GM18519 (cell line): ENCODE measurements at regions not wholly inside any gene's neighbourhood (a gene's known extent, or its start where the extent isn't known, plus 50 kb on each side); places are given as distances from the start of the nearest gene placed in this dataset.

Experiments
- ATAC-seq: cut with Tn5 transposase; IDR thresholded peaks from one replicate; pipeline ENCODE4 v1.9.1; 2021; ENCODE audit warnings: mild to moderate bottlenecking, moderate library complexity; ENCODE audit not compliant: unreplicated experiment, low FRiP score

GRCh38 chr16:55041540-55042234 lies 111.0 kb downstream of the IRX5 start:
- no peak for ATAC-seq

- ATAC-seq = no peak
These were observed 112.1 kb downstream of the IRX5 start for GRCh38 chr16:55042556-55043432.

- ATAC-seq = no peak
These were observed 112.8 kb downstream of the IRX5 start for GRCh38 chr16:55043499-55043898.

- no peak for ATAC-seq
These were observed 113.7 kb downstream of the IRX5 start for GRCh38 chr16:55044201-55044975.

GRCh38 chr16:55045329-55045728 lies 114.7 kb downstream of the IRX5 start:
- ATAC-seq = no peak

- ATAC-seq = no peak
These were observed 115.2 kb downstream of the IRX5 start for GRCh38 chr16:55045756-55046460.

- no peak for ATAC-seq
These were observed 115.8 kb downstream of the IRX5 start for GRCh38 chr16:55046513-55046912.

GRCh38 chr16:55046916-55047315 lies 116.3 kb downstream of the IRX5 start:
- ATAC-seq = no peak

GRCh38 chr16:55047331-55047730 lies 116.7 kb downstream of the IRX5 start:
- ATAC-seq = no peak

GRCh38 chr16:55047903-55048497 lies 117.3 kb downstream of the IRX5 start:
- no peak for ATAC-seq

GRCh38 chr16:55048745-55049144 lies 118.1 kb downstream of the IRX5 start:
- ATAC-seq = no peak

- no peak for ATAC-seq
These were observed 121.1 kb downstream of the IRX5 start for GRCh38 chr16:55051571-55052347.

GRCh38 chr16:55052348-55052734 lies 121.7 kb downstream of the IRX5 start:
- no peak for ATAC-seq

- ATAC-seq = no peak
These were observed 122.2 kb downstream of the IRX5 start for GRCh38 chr16:55052741-55053415.

- no peak for ATAC-seq
These were observed 124.6 kb downstream of the IRX5 start for GRCh38 chr16:55055262-55055661.

GRCh38 chr16:55056585-55057401 lies 126.1 kb downstream of the IRX5 start:
- no peak for ATAC-seq

GRCh38 chr16:55057866-55058265 lies 127.2 kb downstream of the IRX5 start:
- no peak for ATAC-seq

GRCh38 chr16:55058576-55058975 lies 127.9 kb downstream of the IRX5 start:
- no peak for ATAC-seq
